WTC11 (cell line): ENCODE measurements at regions not wholly inside any gene's neighbourhood (a gene's known extent, or its start where the extent isn't known, plus 50 kb on each side); places are given as distances from the start of the nearest gene placed in this dataset.

Experiments used
- ATAC-seq: fragments of 200-7000 bp; cut with Tn5 transposase; 2 replicates; pipeline ENCODE4 v1.10.0; 2021; ENCODE audit warnings: mild to moderate bottlenecking, moderate library complexity
- CTCF ChIA-PET: fragments of 300-600 bp; sonication (Branson Sonifier 250); formaldehyde crosslinking; loops from one replicate; lab custom pipeline; 2021; ENCODE audit warnings: antibody characterized with exemption; lab: Charles Lee
- POLR2A ChIA-PET: fragments of 350-600 bp; sonication (Branson Sonifier 250); formaldehyde crosslinking; loops from one replicate; lab custom pipeline; 2021; ENCODE audit warnings: antibody characterized with exemption; lab: Charles Lee
- DNase-seq: peaks from one replicate; pipeline ENCODE4 v3.0.0; 2021; ENCODE audit warnings: low spot score
- H3K27ac Mint-ChIP-seq: 2 replicates; pipeline ENCODE4 v1.8.0; 2021; ENCODE audit warnings: mixed read lengths
- H3K27me3 Mint-ChIP-seq: 2 replicates; pipeline ENCODE4 v1.8.0; 2021; ENCODE audit warnings: low read depth, mild to moderate bottlenecking, moderate library complexity, mixed read lengths
- H3K36me3 Mint-ChIP-seq: 2 replicates; pipeline ENCODE4 v1.8.0; 2021; ENCODE audit warnings: mixed read lengths
- H3K4me1 Mint-ChIP-seq: 2 replicates; pipeline ENCODE4 v1.8.0; 2022; ENCODE audit warnings: mixed read lengths
- H3K4me3 Mint-ChIP-seq: 2 replicates; pipeline ENCODE4 v1.8.0; 2021; ENCODE audit warnings: mild to moderate bottlenecking, moderate library complexity, mixed read lengths
- H3K9me3 Mint-ChIP-seq: 2 replicates; pipeline ENCODE4 v1.8.0; 2021; ENCODE audit warnings: mixed read lengths
- ATF2 ChIP-seq: sonication (generic); formaldehyde crosslinking; IDR thresholded peaks from 2 replicates; pipeline ENCODE4 v1.8.1; 2022; ENCODE audit warnings: low read depth, missing genetic modification reagents, borderline replicate concordance
- CDX4 ChIP-seq: fragments of 250-450 bp; sonication (Bioruptor Pico); IDR thresholded peaks from 2 replicates; pipeline ENCODE4 v1.9.0; 2021; ENCODE audit warnings: moderate library complexity, mild to moderate bottlenecking, inconsistent platforms, borderline replicate concordance
- CREM ChIP-seq: sonication (generic); formaldehyde crosslinking; IDR thresholded peaks from 2 replicates; pipeline ENCODE4 v1.8.1; 2022; ENCODE audit warnings: mild to moderate bottlenecking, missing genetic modification reagents, moderate library complexity
- EMX1 ChIP-seq: fragments of 250-450 bp; sonication (Bioruptor Pico); IDR thresholded peaks from 2 replicates; pipeline ENCODE4 v1.8.0; 2021; ENCODE audit warnings: mild to moderate bottlenecking
- ERG ChIP-seq: fragments of 250-450 bp; sonication (Bioruptor Pico); IDR thresholded peaks from 2 replicates; pipeline ENCODE4 v1.8.0; 2021; ENCODE audit warnings: mild to moderate bottlenecking
- FOXJ3 ChIP-seq: sonication (generic); formaldehyde crosslinking; IDR thresholded peaks from 2 replicates; pipeline ENCODE4 v1.9.0; 2021; ENCODE audit warnings: missing genetic modification reagents, mild to moderate bottlenecking, borderline replicate concordance
- FOXK1 ChIP-seq: sonication (generic); formaldehyde crosslinking; IDR thresholded peaks from 2 replicates; pipeline ENCODE4 v1.8.0; 2022; ENCODE audit warnings: mild to moderate bottlenecking, moderate library complexity, missing genetic modification reagents
- GRHL2 ChIP-seq: fragments of 250-450 bp; sonication (Bioruptor Pico); IDR thresholded peaks from 2 replicates; pipeline ENCODE4 v1.8.0; 2022; ENCODE audit warnings: mild to moderate bottlenecking, moderate library complexity; ENCODE audit not compliant: insufficient replicate concordance, severe bottlenecking
- HMGA2 ChIP-seq: fragments of 250-450 bp; sonication (Bioruptor Pico); IDR thresholded peaks from 2 replicates; pipeline ENCODE4 v1.4.0; 2021; ENCODE audit warnings: mild to moderate bottlenecking, moderate library complexity
- KAT7 ChIP-seq: sonication (generic); formaldehyde crosslinking; IDR thresholded peaks from 2 replicates; pipeline ENCODE4 v1.8.1; 2023; ENCODE audit warnings: missing genetic modification reagents, mild to moderate bottlenecking, borderline replicate concordance
- MLX ChIP-seq: sonication (generic); formaldehyde crosslinking; IDR thresholded peaks from 2 replicates; pipeline ENCODE4 v1.8.1; 2023; ENCODE audit warnings: mild to moderate bottlenecking, missing genetic modification reagents, moderate library complexity
- NFYB ChIP-seq: sonication (generic); formaldehyde crosslinking; conservative IDR thresholded peaks from 2 replicates; pipeline ENCODE4 v1.8.0; 2022; ENCODE audit warnings: low read depth, missing genetic modification reagents
- OVOL2 ChIP-seq: fragments of 250-450 bp; sonication (Bioruptor Pico); IDR thresholded peaks from 2 replicates; pipeline ENCODE4 v1.9.0; 2021; ENCODE audit warnings: mild to moderate bottlenecking, borderline replicate concordance
- SMAD4 ChIP-seq: sonication (generic); formaldehyde crosslinking; IDR thresholded peaks from 2 replicates; pipeline ENCODE4 v1.8.0; 2022; ENCODE audit warnings: mild to moderate bottlenecking, missing genetic modification reagents
- TEAD4 ChIP-seq: sonication (generic); formaldehyde crosslinking; IDR thresholded peaks from 2 replicates; pipeline ENCODE4 v1.8.0; 2022; ENCODE audit warnings: mild to moderate bottlenecking, missing genetic modification reagents
- ZNF121 ChIP-seq: sonication (generic); formaldehyde crosslinking; IDR thresholded peaks from 2 replicates; pipeline ENCODE4 v1.8.0; 2023; ENCODE audit warnings: missing genetic modification reagents
- ZNF138 ChIP-seq: sonication (generic); formaldehyde crosslinking; conservative IDR thresholded peaks from 2 replicates; pipeline ENCODE4 v1.8.1; 2022; ENCODE audit warnings: mild to moderate bottlenecking, moderate library complexity, missing genetic modification reagents
- ZNF423 ChIP-seq: fragments of 250-450 bp; sonication (Bioruptor Pico); IDR thresholded peaks from 2 replicates; pipeline ENCODE4 v2.1.2; 2022; ENCODE audit warnings: mild to moderate bottlenecking, moderate library complexity
- ZSCAN18 ChIP-seq: fragments of 250-450 bp; sonication (Bioruptor Pico); IDR thresholded peaks from 2 replicates; pipeline ENCODE4 v2.1.2; 2022; ENCODE audit warnings: mild to moderate bottlenecking, moderate library complexity

GRCh38 chr10:78740976-78741915 lies 327.5 kb upstream of the ZMIZ1 start:
- DNase-seq = no peak
- CTCF ChIA-PET = no interaction called here
- no peak overlapping the region for H3K4me3 Mint-ChIP-seq
- 0 out of 2 replicates have a peak, but pooled peaks have one; percentile 63 for TF ChIP-seq HMGA2 (CRISPR knock-in tag)
- TF ChIP-seq CREM = no peak
- TF ChIP-seq, all 79 proteins: peak for 1
- POLR2A ChIA-PET = no interaction called here
- Mint-ChIP-seq H3K4me1 (peaks cover 41% of the 10 kb centered on the region), H3K27ac (no peak overlapping the region), H3K9me3 (peaks cover 10% of the 10 kb centered on the region), H3K27me3 (no peaks in the 10 kb centered on the region; the same call in 1 of the 2 replicates), H3K36me3 (no peaks in the 10 kb centered on the region)
- no peak for ATAC-seq

- ATAC-seq = no peak
- no peak for DNase-seq
- Mint-ChIP-seq H3K4me1 (peaks cover 43% of the 10 kb centered on the region), H3K36me3 (no peaks in the 10 kb centered on the region), H3K9me3 (peaks cover 6% of the 10 kb centered on the region), H3K27ac (no peak overlapping the region), H3K4me3 (no peak overlapping the region), H3K27me3 (no peaks in the 10 kb centered on the region)
- ChIA-PET POLR2A (no interaction called here), CTCF (no interaction called here)
- TF ChIP-seq ZSCAN18 (CRISPR knock-in tag) (no peak), KAT7 (CRISPR knock-in tag) (no peak), GRHL2 (CRISPR knock-in tag) (no peak), NFYB (CRISPR knock-in tag) (no peak), FOXJ3 (CRISPR knock-in tag) (no peak)
Observed at GRCh38 chr10:78742406-78742729, 326.4 kb upstream of the ZMIZ1 start.

GRCh38 chr10:78742730-78743615 lies 325.8 kb upstream of the ZMIZ1 start:
- Mint-ChIP-seq H3K9me3 (peaks cover 3% of the 10 kb centered on the region), H3K27ac (no peak overlapping the region), H3K27me3 (no peaks in the 10 kb centered on the region), H3K36me3 (no peaks in the 10 kb centered on the region), H3K4me3 (no peak overlapping the region), H3K4me1 (peaks cover 43% of the 10 kb centered on the region)
- POLR2A ChIA-PET = no interaction called here
- ATAC-seq (no peak; the same call in 1 of the 2 replicates), DNase-seq (no peak)
- CTCF ChIA-PET = no interaction called here
- TF ChIP-seq ZNF423 (CRISPR knock-in tag) = no peak
- no peak for TF ChIP-seq EMX1 (CRISPR knock-in tag)
- TF ChIP-seq ZNF138 (CRISPR knock-in tag) = no peak
- no peak for TF ChIP-seq ZNF121
- TF ChIP-seq MLX = no peak
- no peak for TF ChIP-seq OVOL2 (CRISPR knock-in tag)
- no peak for TF ChIP-seq ERG (CRISPR knock-in tag)
- TF ChIP-seq HMGA2 (CRISPR knock-in tag) = no peak
- TF ChIP-seq, all 79 proteins: peak for 0

GRCh38 chr10:78744056-78744455 lies 324.7 kb upstream of the ZMIZ1 start:
- Mint-ChIP-seq H3K27ac (no peak overlapping the region), H3K27me3 (no peaks in the 10 kb centered on the region), H3K4me3 (no peak overlapping the region), H3K4me1 (peaks cover 34% of the 10 kb centered on the region), H3K36me3 (no peaks in the 10 kb centered on the region), H3K9me3 (peaks cover 4% of the 10 kb centered on the region)
- no peak for ATAC-seq
- DNase-seq = no peak
- ChIA-PET CTCF (interaction anchor here (1.2 to 1.4 kb wide), 2 partner anchors 10 to 458 kb away, joined by 3 to 4 read pairs; no protein-coding TSS in a partner anchor), POLR2A (no interaction called here)
- TF ChIP-seq SMAD4 (CRISPR knock-in tag) = no peak
- TF ChIP-seq TEAD4 = no peak
- TF ChIP-seq FOXK1 (CRISPR knock-in tag) = no peak
- TF ChIP-seq CDX4 = no peak
- no peak for TF ChIP-seq ATF2
